ENCODE measurements at regions not wholly inside any gene's neighbourhood (a gene's known extent, or its start where the extent isn't known, plus 50 kb on each side); places are given as distances from the start of the nearest gene placed in this dataset.

- 34 to 42% methylated on average over 1 of the region's 1 CpG for WGBS, 2 donors
- no peak for DNase-seq (ENCODE audit: low spot score in 2 of 2)
- no peak for TF ChIP-seq POLR2A (IDR thresholded peaks at IDR 0.05)
- TF ChIP-seq CTCF (IDR thresholded peaks at IDR 0.05): no peak
- no peak overlapping the region for H3K4me3 ChIP-seq (ENCODE audit: low read depth, poor library complexity, severe bottlenecking)
- intact Hi-C loops (cut with DNase I; ENCODE audit: low total_unique reads): no loop called here
These were observed 893.5 kb upstream of the MAP3K7 start for GRCh38 chr6:91480402-91480801.

- TF ChIP-seq CTCF (IDR thresholded peaks at IDR 0.05) (no peak), POLR2A (IDR thresholded peaks at IDR 0.05) (no peak)
- intact Hi-C loops (cut with DNase I; ENCODE audit: low total_unique reads): no loop called here
- no peak overlapping the region for H3K4me3 ChIP-seq (ENCODE audit: low read depth, poor library complexity, severe bottlenecking)
- DNase-seq (ENCODE audit: low spot score in 2 of 2): no peak
- 97% methylated on average over 6 of the region's 6 CpGs for WGBS, 2 donors
These were observed 890.8 kb upstream of the MAP3K7 start for GRCh38 chr6:91477688-91478087.

GRCh38 chr6:91476000-91476399 is 889.1 kb upstream of the MAP3K7 start:
- DNase-seq (ENCODE audit: low spot score in 2 of 2): peak in 1 of 2 donors; percentile 15
- intact Hi-C loops (cut with DNase I; ENCODE audit: low total_unique reads): no loop called here
- H3K4me3 ChIP-seq (ENCODE audit: low read depth, poor library complexity, severe bottlenecking): no peak overlapping the region
- TF ChIP-seq POLR2A (IDR thresholded peaks at IDR 0.05) (no peak), CTCF (IDR thresholded peaks at IDR 0.05) (no peak)
- 2 to 12% methylated on average over 2 of the region's 2 CpGs for WGBS, 2 donors

GRCh38 chr6:91465393-91465792 is 878.5 kb upstream of the MAP3K7 start:
- 85 to 89% methylated on average over 3 of the region's 3 CpGs for WGBS, 2 donors
- no peak for DNase-seq (ENCODE audit: low spot score in 2 of 2)
- intact Hi-C loops (cut with DNase I; ENCODE audit: low total_unique reads): no loop called here
- TF ChIP-seq POLR2A (IDR thresholded peaks at IDR 0.05) (no peak), CTCF (IDR thresholded peaks at IDR 0.05) (no peak)
- no peak overlapping the region for H3K4me3 ChIP-seq (ENCODE audit: low read depth, poor library complexity, severe bottlenecking)

- intact Hi-C loops (cut with DNase I; ENCODE audit: low total_unique reads): no loop called here
- no peak for DNase-seq (ENCODE audit: low spot score in 2 of 2)
- no peak overlapping the region for H3K4me3 ChIP-seq (ENCODE audit: low read depth, poor library complexity, severe bottlenecking)
- TF ChIP-seq POLR2A (IDR thresholded peaks at IDR 0.05): no peak
- TF ChIP-seq CTCF (IDR thresholded peaks at IDR 0.05): no peak
These were observed 877.8 kb upstream of the MAP3K7 start for GRCh38 chr6:91464718-91465117.

GRCh38 chr6:91464201-91464600 is 877.3 kb upstream of the MAP3K7 start:
- intact Hi-C loops (cut with DNase I; ENCODE audit: low total_unique reads): no loop called here
- TF ChIP-seq POLR2A (IDR thresholded peaks at IDR 0.05) (no peak), CTCF (IDR thresholded peaks at IDR 0.05) (no peak)
- no peak for DNase-seq (ENCODE audit: low spot score in 2 of 2)
- 71 to 76% methylated on average over 1 of the region's 1 CpG for WGBS, 2 donors
- no peak overlapping the region for H3K4me3 ChIP-seq (ENCODE audit: low read depth, poor library complexity, severe bottlenecking)
